H9 (cell line): ENCODE measurements at regions not wholly inside any gene's neighbourhood (a gene's known extent, or its start where the extent isn't known, plus 50 kb on each side); places are given as distances from the start of the nearest gene placed in this dataset.

Experiments
- DNase-seq: peaks from one replicate; pipeline ENCODE4 v3.0.0-alpha.2; 2017
- H2AFZ ChIP-seq: one replicate; pipeline ENCODE4 v1.6.1; 2013; ENCODE audit warnings: mild to moderate bottlenecking, low read length, control low read depth, moderate library complexity
- H2AK5ac ChIP-seq: 2 replicates; pipeline ENCODE4 v1.6.1; 2013; ENCODE audit warnings: low read length, control low read depth, mixed read lengths; ENCODE audit not compliant: insufficient read length
- H2BK120ac ChIP-seq: one replicate; pipeline ENCODE4 v1.6.1; 2013; ENCODE audit warnings: low read depth, mild to moderate bottlenecking, low read length, control low read depth, inconsistent platforms; ENCODE audit not compliant: poor library complexity, severe bottlenecking
- H2BK12ac ChIP-seq: 2 replicates; pipeline ENCODE4 v1.6.1; 2013; ENCODE audit warnings: low read length, control low read depth, mixed read lengths, low read depth; ENCODE audit not compliant: insufficient read length
- H2BK15ac ChIP-seq: 2 replicates; pipeline ENCODE4 v1.6.1; 2013; ENCODE audit warnings: low read depth, low read length, control low read depth
- H2BK20ac ChIP-seq: one replicate; pipeline ENCODE4 v1.6.1; 2013; ENCODE audit warnings: low read depth, mild to moderate bottlenecking, low read length, control low read depth, inconsistent platforms; ENCODE audit not compliant: poor library complexity, severe bottlenecking
- H2BK5ac ChIP-seq: 2 replicates; pipeline ENCODE4 v1.6.1; 2013; ENCODE audit warnings: low read length, control low read depth, mixed read lengths; ENCODE audit not compliant: insufficient read length
- H3K14ac ChIP-seq: 2 replicates; pipeline ENCODE4 v1.6.1; 2013; ENCODE audit warnings: low read length, control low read depth; ENCODE audit not compliant: insufficient read depth
- H3K18ac ChIP-seq: 2 replicates; pipeline ENCODE4 v1.6.1; 2013; ENCODE audit warnings: low read depth, mild to moderate bottlenecking, mixed read lengths, low read length, control low read depth; ENCODE audit not compliant: insufficient read length
- H3K23ac ChIP-seq: 2 replicates; pipeline ENCODE4 v1.6.1; 2013; ENCODE audit warnings: low read length, control low read depth, mixed read lengths, low read depth; ENCODE audit not compliant: insufficient read length
- H3K23me2 ChIP-seq: 2 replicates; pipeline ENCODE4 v1.6.1; 2013; ENCODE audit warnings: low read depth, mild to moderate bottlenecking, mixed read lengths, low read length, control low read depth; ENCODE audit not compliant: insufficient read length, poor library complexity, severe bottlenecking
- H3K27ac ChIP-seq: 2 replicates; pipeline ENCODE4 v1.5.1; 2013; ENCODE audit warnings: low read length, control low read depth, mixed read lengths, low read depth; ENCODE audit not compliant: insufficient read length
- H3K27me3 ChIP-seq: 2 replicates; pipeline ENCODE4 v1.6.1; 2013; ENCODE audit warnings: low read length, control low read depth, inconsistent platforms; ENCODE audit not compliant: insufficient read depth
- H3K4ac ChIP-seq: 2 replicates; pipeline ENCODE4 v1.6.1; 2013; ENCODE audit warnings: low read depth, mild to moderate bottlenecking, control low read depth, inconsistent platforms, low read length, moderate library complexity
- H3K4me1 ChIP-seq: 2 replicates; pipeline ENCODE4 v1.6.1; 2013; ENCODE audit warnings: low read length, control low read depth, inconsistent platforms; ENCODE audit not compliant: insufficient read depth
- H3K4me2 ChIP-seq: 2 replicates; pipeline ENCODE4 v1.6.1; 2013; ENCODE audit warnings: low read length, control low read depth, mixed read lengths; ENCODE audit not compliant: insufficient read length, insufficient read depth
- H3K56ac ChIP-seq: 2 replicates; pipeline ENCODE4 v1.6.1; 2013; ENCODE audit warnings: low read depth, mild to moderate bottlenecking, mixed read lengths, low read length, control low read depth; ENCODE audit not compliant: insufficient read length
- H3K79me1 ChIP-seq: 2 replicates; pipeline ENCODE4 v1.6.1; 2013; ENCODE audit warnings: low read depth, mild to moderate bottlenecking, moderate library complexity, low read length, control low read depth, inconsistent platforms; ENCODE audit not compliant: insufficient read depth, poor library complexity, severe bottlenecking
- H3K79me2 ChIP-seq: 2 replicates; pipeline ENCODE4 v1.6.1; 2013; ENCODE audit warnings: low read length, control low read depth, inconsistent platforms; ENCODE audit not compliant: insufficient read depth
- H3K9ac ChIP-seq: 2 replicates; pipeline ENCODE4 v1.6.1; 2013; ENCODE audit warnings: low read length, control low read depth, mixed read lengths; ENCODE audit not compliant: insufficient read length; ENCODE audit errors: extremely low read depth
- H3K9me3 ChIP-seq: one replicate; pipeline ENCODE4 v1.6.1; 2013; ENCODE audit warnings: low read depth, low read length, inconsistent platforms; ENCODE audit not compliant: control insufficient read depth
- H3T11ph ChIP-seq: one replicate; pipeline ENCODE4 v1.6.1; 2013; ENCODE audit warnings: mild to moderate bottlenecking, low read length, control low read depth, inconsistent platforms
- H4K20me1 ChIP-seq: one replicate; pipeline ENCODE4 v1.6.1; 2013; ENCODE audit not compliant: control insufficient read depth, insufficient read length, insufficient read depth
- H4K5ac ChIP-seq: 2 replicates; pipeline ENCODE4 v1.6.1; 2013; ENCODE audit warnings: low read depth, mild to moderate bottlenecking, mixed read lengths, low read length, control low read depth; ENCODE audit not compliant: insufficient read length
- H4K8ac ChIP-seq: replicated peaks from 2 replicates; pipeline ENCODE4 v1.6.1; 2013; ENCODE audit warnings: low read length, control low read depth, mixed read lengths, low read depth; ENCODE audit not compliant: insufficient read length
- H4K91ac ChIP-seq: 2 replicates; pipeline ENCODE4 v1.6.1; 2013; ENCODE audit warnings: low read depth, mild to moderate bottlenecking, moderate library complexity, mixed read lengths, low read length, control low read depth; ENCODE audit not compliant: insufficient read length
- H3K27ac Mint-ChIP-seq, 3 experiments: 2 replicates in 2 of 3; 3 replicates in 1 of 3; pipeline ENCODE4 v1.8.0; 2020 to 2021; ENCODE audit warnings: mixed read lengths in 3 of 3, mild to moderate bottlenecking in 1 of 3, moderate library complexity in 1 of 3
- H3K27me3 Mint-ChIP-seq: 2 replicates; pipeline ENCODE4 v1.8.0; 2021; ENCODE audit warnings: low read depth, mild to moderate bottlenecking, moderate library complexity, mixed read lengths
- H3K36me3 Mint-ChIP-seq, 3 experiments: 2 replicates in 2 of 3; 3 replicates in 1 of 3; pipeline ENCODE4 v1.8.0; 2020 to 2021; ENCODE audit warnings: low read depth in 3 of 3, mixed read lengths in 3 of 3; ENCODE audit not compliant: insufficient read depth in 1 of 3
- H3K4me1 Mint-ChIP-seq, 2 experiments: 2 replicates each; pipeline ENCODE4 v1.8.0; 2020; ENCODE audit warnings: mixed read lengths in 2 of 2
- H3K4me3 Mint-ChIP-seq, 2 experiments: 2 replicates in 1 of 2; 3 replicates in 1 of 2; pipeline ENCODE4 v1.8.0; 2020 to 2021; ENCODE audit warnings: mild to moderate bottlenecking in 2 of 2, mixed read lengths in 2 of 2, moderate library complexity in 1 of 2
- H3K9me3 Mint-ChIP-seq, 2 experiments: 2 replicates in 1 of 2; 3 replicates in 1 of 2; pipeline ENCODE4 v1.8.0; 2020; ENCODE audit warnings: mild to moderate bottlenecking in 2 of 2, mixed read lengths in 2 of 2, moderate library complexity in 1 of 2
- CTCF ChIP-seq: fragments of 200-600 bp; sonication (generic); conservative IDR thresholded peaks from 3 replicates; pipeline ENCODE4 v1.8.0; 2021; ENCODE audit warnings: antibody characterized with exemption, mild to moderate bottlenecking
- WGBS: extraction: QIAGEN DNeasy Blood & Tissue Kit; methylation state at CpG from one replicate; pipeline ENCODE4 v1.1.7; 2013; ENCODE audit warnings: missing lambda C conversion rate, low lambda C conversion rate, mixed read lengths; ENCODE audit not compliant: insufficient read length; ENCODE audit errors: extremely low coverage; 5-methylcytosine and 5-hydroxymethylcytosine counted together

GRCh38 chr1:199170711-199171110 is 531.9 kb downstream of the PTPRC start:
- H4K5ac ChIP-seq: no peak overlapping the region
- no peak overlapping the region for H2AFZ ChIP-seq
- no peaks in the 10 kb centered on the region for H3K23me2 ChIP-seq
- H3K4me2 ChIP-seq: no peak overlapping the region
- no peak overlapping the region for H3K9ac ChIP-seq
- no CpG with 5 or more reads among the region's 3 CpGs for WGBS
- no peak overlapping the region for H2AK5ac ChIP-seq
- H3K56ac ChIP-seq: no peak overlapping the region
- Mint-ChIP-seq H3K27ac (peak overlapping the region in 1 of 3 experiments; percentile 7; a peak in 1 of 7 replicates), H3K9me3 (no peaks in the 10 kb centered on the region), H3K36me3 (no peaks in the 10 kb centered on the region), H3K4me3 (no peak overlapping the region), H3K27me3 (no peaks in the 10 kb centered on the region), H3K4me1 (no peaks in the 10 kb centered on the region)
- no peaks in the 10 kb centered on the region for H3K79me2 ChIP-seq
- H3K4ac ChIP-seq: no peak overlapping the region
- no peaks in the 10 kb centered on the region for H3K9me3 ChIP-seq
- no peak overlapping the region for H3K27ac ChIP-seq
- no peaks in the 10 kb centered on the region for H4K20me1 ChIP-seq
- no peak overlapping the region for H3K18ac ChIP-seq
- H3K27me3 ChIP-seq: no peaks in the 10 kb centered on the region
- H3K79me1 ChIP-seq: no peaks in the 10 kb centered on the region
- H2BK15ac ChIP-seq: no peak overlapping the region
- no peak overlapping the region for H2BK20ac ChIP-seq
- DNase-seq: no peak
- H4K8ac ChIP-seq: no peak overlapping the region
- H2BK120ac ChIP-seq: no peak overlapping the region
- H3K4me1 ChIP-seq: no peaks in the 10 kb centered on the region
- no peak overlapping the region for H2BK5ac ChIP-seq
- no peak overlapping the region for H2BK12ac ChIP-seq
- no peak overlapping the region for H3K23ac ChIP-seq
- H4K91ac ChIP-seq: no peak overlapping the region
- no peak overlapping the region for H3T11ph ChIP-seq
- no peak overlapping the region for H3K14ac ChIP-seq
- TF ChIP-seq CTCF: no peak
